SK-N-SH (cell line): ENCODE measurements at regions not wholly inside any gene's neighbourhood (a gene's known extent, or its start where the extent isn't known, plus 50 kb on each side); places are given as distances from the start of the nearest gene placed in this dataset.

Experiments
- CTCF ChIA-PET: fragments of 300-600, 350-600 bp; formaldehyde crosslinking; extraction: SDS; loops from one replicate; lab custom pipeline; 2021; lab: Yijun Ruan, JAX
- POLR2A ChIA-PET: fragments of 350-600 bp; sonication (Branson Sonifier 250); formaldehyde crosslinking; extraction: SDS; loops from one replicate; lab custom pipeline; 2020; ENCODE audit warnings: antibody characterized with exemption, inconsistent platforms; lab: Yijun Ruan, JAX
- DNase-seq: peaks from one replicate; pipeline ENCODE4 v3.0.0; 2012
- H2AFZ ChIP-seq: fragments of 200-600 bp; sonication (generic); 2 replicates; pipeline ENCODE4 v1.8.1; 2016; ENCODE audit warnings: antibody characterized with exemption, mild to moderate bottlenecking, low read depth
- H3F3A ChIP-seq: fragments of 200-600 bp; sonication (generic); replicated peaks from 2 replicates; pipeline ENCODE3; 2016; ENCODE audit warnings: antibody characterized with exemption, mild to moderate bottlenecking; ENCODE audit not compliant: insufficient read depth
- H3K27ac ChIP-seq, 2 experiments: fragments of 200-500 bp in 1 of 2; fragments of 200-600 bp in 1 of 2; sonication (Bioruptor generic) in 1 of 2; sonication (generic), shearing (Covaris generic) in 1 of 2; 2 replicates each; pipeline versions ENCODE4 v1.5.1 to v1.6.1; 2014 to 2016; ENCODE audit warnings: low read depth in 2 of 2, inconsistent platforms in 1 of 2, low read length in 1 of 2, mild to moderate bottlenecking in 1 of 2, mixed read lengths in 1 of 2
- H3K27me3 ChIP-seq: fragments of 200-600 bp; sonication (generic), shearing (Covaris generic); 2 replicates; pipeline ENCODE4 v1.6.1; 2016; ENCODE audit warnings: mixed run types; ENCODE audit not compliant: insufficient read depth
- H3K36me3 ChIP-seq, 2 experiments: fragments of 200-500 bp in 1 of 2; fragments of 200-600 bp in 1 of 2; sonication (Bioruptor generic) in 1 of 2; sonication (generic) in 1 of 2; replicated peaks in 1 of 2; 2 replicates each; pipeline versions ENCODE3 to v1.5.1; 2014 to 2016; ENCODE audit warnings: low read length in 1 of 2, mild to moderate bottlenecking in 1 of 2; ENCODE audit not compliant: insufficient read depth in 2 of 2, control insufficient read depth in 1 of 2
- H3K4me1 ChIP-seq, 2 experiments: fragments of 200-500 bp in 1 of 2; fragments of 200-600 bp in 1 of 2; sonication (Bioruptor generic) in 1 of 2; sonication (generic), shearing (Covaris generic) in 1 of 2; 2 replicates each; pipeline versions ENCODE4 v1.5.1 to v1.6.1; 2014 to 2016; ENCODE audit warnings: low read depth in 1 of 2, low read length in 1 of 2, mixed run types in 1 of 2; ENCODE audit not compliant: insufficient read depth in 2 of 2, control insufficient read depth in 1 of 2
- H3K4me2 ChIP-seq: fragments of 200-600 bp; sonication (generic), shearing (Covaris generic); 2 replicates; pipeline ENCODE4 v1.6.1; 2017; ENCODE audit warnings: mixed run types
- H3K4me3 ChIP-seq, 2 experiments: fragments of 200-500 bp in 1 of 2; fragments of 200-600 bp in 1 of 2; sonication (Bioruptor generic) in 1 of 2; sonication (generic), shearing (Covaris generic) in 1 of 2; 2 replicates each; pipeline versions ENCODE4 v1.5.1 to v1.8.1; 2014 to 2016; ENCODE audit warnings: low read depth in 2 of 2, inconsistent platforms in 1 of 2, low read length in 1 of 2, mild to moderate bottlenecking in 1 of 2, mixed read lengths in 1 of 2, moderate library complexity in 1 of 2
- H3K79me2 ChIP-seq: fragments of 200-600 bp; sonication (generic); 2 replicates; pipeline ENCODE4 v1.8.1; 2017; ENCODE audit warnings: mild to moderate bottlenecking; ENCODE audit not compliant: insufficient read depth
- H3K9ac ChIP-seq: fragments of 200-600 bp; sonication (generic); 2 replicates; pipeline ENCODE4 v1.6.1; 2017; ENCODE audit warnings: mixed run types
- H3K9me2 ChIP-seq: fragments of 200-600 bp; sonication (generic); 2 replicates; pipeline ENCODE4 v1.6.1; 2017; ENCODE audit warnings: mixed run types
- H3K9me3 ChIP-seq: fragments of 200-600 bp; sonication (generic); 2 replicates; pipeline ENCODE4 v1.6.1; 2017; ENCODE audit warnings: mixed run types, mild to moderate bottlenecking, moderate library complexity
- H4K20me1 ChIP-seq: fragments of 200-600 bp; sonication (generic); 2 replicates; pipeline ENCODE4 v1.6.1; 2017; ENCODE audit warnings: mild to moderate bottlenecking, mixed run types; ENCODE audit not compliant: insufficient read depth
- CTCF ChIP-seq: fragments of 200-600 bp; sonication (generic); IDR thresholded peaks from 2 replicates; pipeline ENCODE4 v1.6.1; 2017; ENCODE audit warnings: antibody characterized with exemption, mild to moderate bottlenecking, moderate library complexity
- ELF1 ChIP-seq: IDR thresholded peaks from 2 replicates; pipeline ENCODE4 v1.4.0; 2012
- EZH2phosphoT487 ChIP-seq: fragments of 200-600 bp; sonication (generic); IDR thresholded peaks from 2 replicates; pipeline ENCODE4 v1.6.1; 2017; ENCODE audit warnings: low read depth, mixed run types, mild to moderate bottlenecking, antibody characterized with exemption, moderate library complexity, borderline replicate concordance
- FOSL2 ChIP-seq: IDR thresholded peaks from 2 replicates; pipeline ENCODE4 v1.4.0; 2012; ENCODE audit warnings: low read depth, mild to moderate bottlenecking, moderate library complexity, borderline replicate concordance
- FOXJ3 ChIP-seq: sonication (generic); formaldehyde crosslinking; IDR thresholded peaks from 2 replicates; pipeline ENCODE4 v1.5.1; 2020; ENCODE audit warnings: mild to moderate bottlenecking, missing genetic modification reagents
- FOXM1 ChIP-seq: IDR thresholded peaks from 2 replicates; pipeline ENCODE4 v1.4.0; 2012; ENCODE audit warnings: low read depth, mild to moderate bottlenecking
- GATA2 ChIP-seq: sonication (generic); formaldehyde crosslinking; IDR thresholded peaks from 2 replicates; pipeline ENCODE4 v1.5.0; 2020; ENCODE audit warnings: mild to moderate bottlenecking, missing genetic modification reagents
- IRF3 ChIP-seq: fragments of 150-350 bp; IDR thresholded peaks from 2 replicates; pipeline ENCODE4 v1.6.1; 2016; ENCODE audit warnings: mild to moderate bottlenecking, low read depth, low read length
- MEF2A ChIP-seq: IDR thresholded peaks from 2 replicates; pipeline ENCODE4 v1.4.0; 2012; ENCODE audit warnings: low read depth, borderline replicate concordance
- NFIC ChIP-seq: IDR thresholded peaks from 2 replicates; pipeline ENCODE4 v1.4.0; 2012; ENCODE audit warnings: borderline replicate concordance
- NRF1 ChIP-seq: IDR thresholded peaks from 2 replicates; pipeline ENCODE4 v1.6.1; 2012; ENCODE audit warnings: low read depth, mild to moderate bottlenecking, low read length
- POLR2AphosphoS5 ChIP-seq: IDR thresholded peaks from 2 replicates; pipeline ENCODE4 v1.6.1; 2012; ENCODE audit warnings: low read depth, low read length
- RAD21 ChIP-seq: IDR thresholded peaks from 2 replicates; pipeline ENCODE4 v1.6.1; 2012; ENCODE audit warnings: mild to moderate bottlenecking, low read length
- TAF1 ChIP-seq: IDR thresholded peaks from 2 replicates; pipeline ENCODE4 v1.6.1; 2012; ENCODE audit warnings: low read depth, mild to moderate bottlenecking, low read length, moderate library complexity, borderline replicate concordance
- TCF12 ChIP-seq: IDR thresholded peaks from 2 replicates; pipeline ENCODE4 v1.4.0; 2012
- TEAD4 ChIP-seq: IDR thresholded peaks from 2 replicates; pipeline ENCODE4 v1.4.0; 2012; ENCODE audit warnings: mild to moderate bottlenecking, borderline replicate concordance; ENCODE audit not compliant: insufficient read depth
- WGBS: methylation state at CpG from one replicate; pipeline ENCODE4 v1.1.6; 2017; ENCODE audit warnings: low lambda C conversion rate; 5-methylcytosine and 5-hydroxymethylcytosine counted together

GRCh38 chr1:22203335-22203734 lies 60.4 kb upstream of the WNT4 start:
- Histone ChIP-seq H3K4me1 (peaks cover 0 to 9% of the 10 kb centered on the region in 2 experiments; a peak in 1 of 4 replicates), H3K27ac (no peak overlapping the region), H3K27me3 (peaks cover 4% of the 10 kb centered on the region; the same call in 1 of the 2 replicates), H3F3A (no peaks in the 10 kb centered on the region), H3K4me3 (no peak overlapping the region), H3K9me2 (no peaks in the 10 kb centered on the region), H3K4me2 (no peak overlapping the region), H3K9me3 (no peaks in the 10 kb centered on the region), H3K9ac (no peak overlapping the region), H2AFZ (no peak overlapping the region), H3K36me3 (no peaks in the 10 kb centered on the region), H3K79me2 (no peaks in the 10 kb centered on the region)
- ChIA-PET CTCF (no interaction called here), POLR2A (no interaction called here)
- WGBS: 21% methylated on average over 1 of the region's 1 CpG
- TF ChIP-seq RAD21 (no peak), GATA2 (CRISPR knock-in tag) (no peak), FOSL2 (no peak)
- TF ChIP-seq, all 33 proteins: peak for 0
- DNase-seq: no peak
- H4K20me1 ChIP-seq: no peaks in the 10 kb centered on the region

- POLR2A ChIA-PET: interaction anchor here (0.9 kb wide), 1 partner anchor 10 kb away, joined by 4 read pairs; no protein-coding TSS in a partner anchor
Observed at GRCh38 chr1:22204057-22204840, 61.4 kb upstream of the WNT4 start.

More at GRCh38 chr1:22204057-22204840, 61.4 kb upstream of the WNT4 start:
- H2AFZ ChIP-seq: no peak overlapping the region
- H3K79me2 ChIP-seq: no peaks in the 10 kb centered on the region
- H3K9me2 ChIP-seq: no peaks in the 10 kb centered on the region
- H3K4me1 ChIP-seq: peaks cover 0 to 12% of the 10 kb centered on the region in 2 experiments; a peak in 1 of 4 replicates
- no peak overlapping the region for H3K27ac ChIP-seq
- WGBS: 66% methylated on average over 10 of the region's 11 CpGs
- no peak for DNase-seq
- H3K4me3 ChIP-seq: no peak overlapping the region
- no peaks in the 10 kb centered on the region for H4K20me1 ChIP-seq
- H3K9ac ChIP-seq: no peak overlapping the region
- no peaks in the 10 kb centered on the region for H3F3A ChIP-seq
- no peaks in the 10 kb centered on the region for H3K9me3 ChIP-seq
- CTCF ChIA-PET: interaction anchor here (0.7 to 1.5 kb wide), 2 partner anchors 57 to 212 kb away, joined by 3 read pairs; no protein-coding TSS in a partner anchor
- peaks cover 10% of the 10 kb centered on the region for H3K27me3 ChIP-seq
- H3K4me2 ChIP-seq: no peak overlapping the region
- H3K36me3 ChIP-seq: no peaks in the 10 kb centered on the region
- no peak for TF ChIP-seq MEF2A
- TF ChIP-seq FOXJ3: no peak
- TF ChIP-seq EZH2phosphoT487: no peak
- no peak for TF ChIP-seq GATA2 (CRISPR knock-in tag)
- no peak for TF ChIP-seq TEAD4
- no peak for TF ChIP-seq POLR2AphosphoS5
- no peak for TF ChIP-seq NFIC
- TF ChIP-seq ELF1: no peak
- no peak for TF ChIP-seq FOXM1
- no peak for TF ChIP-seq CTCF
- no peak for TF ChIP-seq NRF1
- no peak for TF ChIP-seq TCF12
- TF ChIP-seq IRF3: no peak
- TF ChIP-seq TAF1: no peak
